ENCODE measurements at regions not wholly inside any gene's neighbourhood (a gene's known extent, or its start where the extent isn't known, plus 50 kb on each side); places are given as distances from the start of the nearest gene placed in this dataset.

GRCh38 chr11:92423115-92424034 lies 198.8 kb downstream of the FAT3 start:
- TF ChIP-seq TSHZ1 (CRISPR knock-in tag; IDR thresholded peaks at IDR 0.05) (no peak), CBFA2T3 (IDR thresholded peaks at IDR 0.05) (no peak), EHMT2 (IDR thresholded peaks at IDR 0.05) (no peak), SMARCC2 (IDR thresholded peaks at IDR 0.05; ENCODE audit: low read depth) (no peak), CREB3L1 (IDR thresholded peaks at IDR 0.05; ENCODE audit: borderline replicate concordance, low read depth) (no peak), PKNOX1 (IDR thresholded peaks at IDR 0.05) (no peak), PTBP1 (IDR thresholded peaks at IDR 0.05; ENCODE audit: low read depth, low read length) (no peak), ZNF134 (CRISPR knock-in tag; conservative IDR thresholded peaks at IDR 0.05) (peak; percentile 87), MYBL2 (IDR thresholded peaks at IDR 0.05; ENCODE audit: low read depth) (no peak), MYBL2 (CRISPR knock-in tag; IDR thresholded peaks at IDR 0.05; ENCODE audit: borderline replicate concordance) (no peak)
- Histone ChIP-seq H3K9me1 (ENCODE audit: control insufficient read depth, insufficient read depth, low read length) (no peaks in the 10 kb centered on the region), H3K9ac (ENCODE audit: insufficient read depth in 1 of 2, low read depth in 2 of 2, low read length in 2 of 2) (no peak overlapping the region), H3K9me3 (replicated peaks; ENCODE audit: control insufficient read depth, insufficient read depth, low read depth, low read length) (no peaks in the 10 kb centered on the region), H4K20me1 (replicated peaks; ENCODE audit: control insufficient read depth, insufficient read depth, low read length) (no peaks in the 10 kb centered on the region), H3K4me3 (no peak overlapping the region), H3K4me2 (ENCODE audit: insufficient read depth, low read length) (no peak overlapping the region), H3K27me3 (ENCODE audit: control insufficient read depth in 2 of 2, insufficient read depth in 2 of 2, low read length in 2 of 2) (no peaks in the 10 kb centered on the region), H3K36me3 (ENCODE audit: control insufficient read depth, insufficient read depth, low read length) (no peaks in the 10 kb centered on the region), H3K27ac (ENCODE audit: extremely low read depth, low read depth, low read length) (no peak overlapping the region), H3K79me2 (ENCODE audit: control insufficient read depth, insufficient read depth, low read length) (no peaks in the 10 kb centered on the region), H3K4me1 (replicated peaks in 1 of 2; ENCODE audit: control insufficient read depth in 2 of 2, insufficient read depth in 2 of 2, low read length in 2 of 2) (no peaks in the 10 kb centered on the region), H2AFZ (ENCODE audit: low read depth, low read length) (no peak overlapping the region)
- DNase-seq (ENCODE audit: extremely low read depth in 1 of 4, low spot score in 3 of 4) (no peak), FAIRE-seq (no peak), ATAC-seq (no peak)
- in situ Hi-C loops (cut with MboI) (no loop called here), intact Hi-C loops (cut with micrococcal nuclease) (no loop called here)
- 1% methylated on average over 6 of the region's 6 CpGs for WGBS (ENCODE audit: insufficient coverage, low coverage, missing lambda C conversion rate)
- ChIA-PET CTCF (ENCODE audit: low intra/inter-chr PET ratio) (no interaction called here), POLR2A (no interaction called here)
- BruUV-seq (replicated peaks): no TSS peak

All from K562 (cell line).